ENCODE measurements at regions not wholly inside any gene's neighbourhood (a gene's known extent, or its start where the extent isn't known, plus 50 kb on each side); places are given as distances from the start of the nearest gene placed in this dataset.
A peak's percentile ranks its signal among the peaks of the same experiment; 100 is the strongest.

DNA sequence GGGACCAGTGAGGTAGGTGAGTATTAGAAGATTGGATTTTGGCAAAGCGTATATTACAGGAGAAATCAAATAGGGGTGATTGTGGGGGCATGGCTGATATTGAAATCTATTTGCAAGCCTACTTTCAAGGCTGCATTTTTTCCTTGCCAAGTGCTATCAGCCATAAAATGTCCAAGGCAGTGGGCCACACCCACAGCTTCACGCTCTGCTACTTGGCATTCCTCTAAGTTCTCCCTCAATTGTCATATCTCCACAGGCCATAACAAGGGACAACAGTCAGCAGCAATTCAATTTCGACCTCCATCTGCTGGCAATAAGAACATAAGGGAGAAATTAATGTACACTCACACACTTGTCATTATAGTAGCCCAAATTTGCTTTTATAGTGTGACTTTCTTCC, 667.1 kb upstream of the PKN2 start:
- no peak for DNase-seq (ENCODE audit: insufficient read length, low spot score, missing footprints)
- no peak for TF ChIP-seq CTCF (IDR thresholded peaks at IDR 0.05; ENCODE audit: extremely low read depth, low read depth, low read length)
- no peak overlapping the region for H3K4me2 ChIP-seq (ENCODE audit: insufficient read depth, low read length)

GRCh38 chr1:88021529-88021928, 662.5 kb upstream of the PKN2 start:
- no peaks in the 10 kb centered on the region for H3K27me3 ChIP-seq (ENCODE audit: insufficient read depth, low read length)
- no peaks in the 10 kb centered on the region for H3K9me3 ChIP-seq (ENCODE audit: low read depth, low read length)
- no peaks in the 10 kb centered on the region for H3K36me3 ChIP-seq (ENCODE audit: insufficient read depth, low read length)
- H4K20me1 ChIP-seq (ENCODE audit: insufficient read depth, low read length): no peaks in the 10 kb centered on the region
- no peaks in the 10 kb centered on the region for H3K4me1 ChIP-seq (ENCODE audit: insufficient read depth, low read length)
- no peak for DNase-seq (ENCODE audit: insufficient read length, low spot score, missing footprints)
- H3K27ac ChIP-seq (ENCODE audit: low read depth, low read length): no peak overlapping the region
- no peak overlapping the region for H3K4me2 ChIP-seq (ENCODE audit: insufficient read depth, low read length)
- H3K4me3 ChIP-seq (ENCODE audit: insufficient read depth, low read length): no peak overlapping the region
- H2AFZ ChIP-seq (ENCODE audit: low read length): no peak overlapping the region
- no peaks in the 10 kb centered on the region for H3K79me2 ChIP-seq (ENCODE audit: insufficient read depth, low read length)
- no peak for TF ChIP-seq CTCF (IDR thresholded peaks at IDR 0.05; ENCODE audit: extremely low read depth, low read depth, low read length)

More for the DNA sequence above, 667.1 kb upstream of the PKN2 start:
- no peak overlapping the region for H3K4me3 ChIP-seq (ENCODE audit: insufficient read depth, low read length)
- H3K27me3 ChIP-seq (ENCODE audit: insufficient read depth, low read length): no peaks in the 10 kb centered on the region
- no peak overlapping the region for H3K27ac ChIP-seq (ENCODE audit: low read depth, low read length)
- H3K9me3 ChIP-seq (ENCODE audit: low read depth, low read length): no peaks in the 10 kb centered on the region
- no peaks in the 10 kb centered on the region for H3K4me1 ChIP-seq (ENCODE audit: insufficient read depth, low read length)
- H4K20me1 ChIP-seq (ENCODE audit: insufficient read depth, low read length): no peaks in the 10 kb centered on the region
- no peaks in the 10 kb centered on the region for H3K36me3 ChIP-seq (ENCODE audit: insufficient read depth, low read length)
- no peaks in the 10 kb centered on the region for H3K79me2 ChIP-seq (ENCODE audit: insufficient read depth, low read length)
- no peak overlapping the region for H2AFZ ChIP-seq (ENCODE audit: low read length)

GRCh38 chr1:88022516-88022915, 661.6 kb upstream of the PKN2 start:
- Histone ChIP-seq H3K4me2 (ENCODE audit: insufficient read depth, low read length) (no peak overlapping the region), H3K79me2 (ENCODE audit: insufficient read depth, low read length) (no peaks in the 10 kb centered on the region), H3K9me3 (ENCODE audit: low read depth, low read length) (no peaks in the 10 kb centered on the region), H2AFZ (ENCODE audit: low read length) (no peak overlapping the region), H3K27ac (ENCODE audit: low read depth, low read length) (no peak overlapping the region), H3K4me3 (ENCODE audit: insufficient read depth, low read length) (no peak overlapping the region), H4K20me1 (ENCODE audit: insufficient read depth, low read length) (no peaks in the 10 kb centered on the region), H3K4me1 (ENCODE audit: insufficient read depth, low read length) (no peaks in the 10 kb centered on the region), H3K36me3 (ENCODE audit: insufficient read depth, low read length) (no peaks in the 10 kb centered on the region), H3K27me3 (ENCODE audit: insufficient read depth, low read length) (no peaks in the 10 kb centered on the region)
- DNase-seq (ENCODE audit: insufficient read length, low spot score, missing footprints): peak; percentile 26
- TF ChIP-seq CTCF (IDR thresholded peaks at IDR 0.05; ENCODE audit: extremely low read depth, low read depth, low read length): no peak

GRCh38 chr1:88029142-88029541, 654.9 kb upstream of the PKN2 start:
- Histone ChIP-seq H3K36me3 (ENCODE audit: insufficient read depth, low read length) (no peaks in the 10 kb centered on the region), H3K4me1 (ENCODE audit: insufficient read depth, low read length) (no peaks in the 10 kb centered on the region), H3K4me3 (ENCODE audit: insufficient read depth, low read length) (no peak overlapping the region), H3K4me2 (ENCODE audit: insufficient read depth, low read length) (no peak overlapping the region), H3K27ac (ENCODE audit: low read depth, low read length) (no peak overlapping the region), H4K20me1 (ENCODE audit: insufficient read depth, low read length) (no peaks in the 10 kb centered on the region), H2AFZ (ENCODE audit: low read length) (peak overlapping the region; percentile 22), H3K79me2 (ENCODE audit: insufficient read depth, low read length) (no peaks in the 10 kb centered on the region), H3K9me3 (ENCODE audit: low read depth, low read length) (no peaks in the 10 kb centered on the region), H3K27me3 (ENCODE audit: insufficient read depth, low read length) (no peaks in the 10 kb centered on the region)
- peak; percentile 31 for TF ChIP-seq CTCF (IDR thresholded peaks at IDR 0.05; ENCODE audit: extremely low read depth, low read depth, low read length)
- peak; percentile 29 for DNase-seq (ENCODE audit: insufficient read length, low spot score, missing footprints)

Data from osteoblast (primary cell).